Activated CD4-positive, alpha-beta T cell treated with anti-CD3 and anti-CD28 coated beads, Interleukin-2, amount 50 U/mL, for 24 hours (primary cell): ENCODE measurements at regions not wholly inside any gene's neighbourhood (a gene's known extent, or its start where the extent isn't known, plus 50 kb on each side); places are given as distances from the start of the nearest gene placed in this dataset.
"Not testable (repeated sequence)": the region's sequence is repeated elsewhere in the genome, so short reads cannot be mapped to it uniquely, and the experiment has no call there.

Experiments
- DNase-seq, 2 donors: peaks; one replicate each; pipeline ENCODE4 v3.0.0-alpha.2; 2020; ENCODE audit warnings: low read depth in 1 of 2, low spot score in 1 of 2

GRCh38 chr5:164475339-164475977, 970.0 kb downstream of the MAT2B start:
- DNase-seq: no peak

GRCh38 chr5:164481270-164481669, 975.9 kb downstream of the MAT2B start:
- DNase-seq: no peak

DNA sequence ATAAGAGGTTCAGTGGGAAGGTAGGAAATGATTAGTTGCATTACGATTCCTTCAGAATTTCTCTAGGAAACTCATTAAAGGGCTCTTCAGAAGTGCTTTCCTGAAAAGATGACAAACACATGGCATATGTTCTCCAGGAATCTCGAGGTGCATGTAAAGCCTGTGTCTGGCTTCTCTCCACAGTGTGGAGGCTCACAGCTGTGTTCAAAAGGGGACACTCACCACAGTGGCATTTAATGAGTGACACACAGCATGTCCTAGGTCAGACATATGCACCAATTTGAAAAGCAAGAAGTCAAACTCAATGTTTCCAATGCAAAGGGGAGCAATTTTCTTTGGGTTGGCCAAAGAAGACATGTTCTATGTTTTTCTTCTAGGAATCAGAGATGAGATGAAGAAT, 976.9 kb downstream of the MAT2B start:
- no peak for DNase-seq

DNA sequence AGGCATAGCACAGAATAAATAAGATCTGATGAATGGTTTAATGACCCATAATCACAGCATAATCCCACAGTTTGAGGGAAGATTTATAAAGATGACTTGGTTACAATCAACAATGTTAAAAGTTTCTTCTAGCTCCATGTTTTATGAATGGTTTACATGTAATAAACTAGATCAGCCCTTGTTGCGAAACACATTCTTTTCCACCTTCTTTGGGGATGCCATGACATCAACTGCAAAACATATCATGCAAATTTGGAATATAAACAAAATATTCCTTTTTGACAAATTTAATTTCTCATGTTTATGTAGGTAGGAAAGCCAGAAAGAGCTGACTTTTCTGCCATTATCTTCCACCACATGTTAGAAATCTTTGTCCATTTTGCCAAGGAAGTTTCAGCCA, 979.5 kb downstream of the MAT2B start:
- DNase-seq: no peak

GRCh38 chr5:164487939-164488338, 982.5 kb downstream of the MAT2B start:
- no peak for DNase-seq

DNA sequence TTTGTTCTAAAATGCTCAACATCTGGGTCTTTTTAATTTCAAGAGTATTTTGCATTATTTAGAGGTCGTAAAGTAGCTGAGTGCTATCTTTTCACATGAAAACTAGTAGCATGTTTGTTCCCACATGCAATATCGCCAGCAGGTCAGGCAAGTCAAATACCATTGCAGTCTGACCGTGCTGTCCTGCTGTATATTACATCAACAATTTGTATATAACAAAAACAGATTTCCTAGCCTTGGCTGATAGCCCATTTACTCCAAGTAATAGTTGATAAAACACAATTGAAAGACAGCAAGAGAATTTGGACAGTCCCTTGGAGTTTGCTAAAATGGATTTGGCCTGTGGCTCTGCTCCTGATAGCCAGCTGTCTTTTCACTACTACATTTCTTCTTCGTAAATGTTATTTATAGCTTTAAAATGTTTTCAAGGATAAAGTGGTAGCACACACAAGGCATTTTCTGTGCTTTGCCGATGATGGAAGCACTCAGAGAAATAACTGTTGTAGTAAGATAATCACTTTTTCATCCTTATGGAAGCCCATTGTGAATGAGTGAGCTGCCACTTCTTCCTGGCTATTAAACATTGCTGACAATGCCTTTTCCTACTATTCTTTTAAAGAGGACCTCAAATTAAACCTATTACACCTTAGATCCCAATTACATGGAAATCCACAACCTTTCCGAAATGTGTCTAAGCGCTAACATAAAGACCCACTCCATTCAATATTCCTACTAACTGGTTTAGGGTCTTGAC, 992.1 kb downstream of the MAT2B start:
- DNase-seq: no peak

- no peak for DNase-seq
Measured at GRCh38 chr5:164498438-164498837, 993.0 kb downstream of the MAT2B start.

GRCh38 chr5:164500856-164501255, 995.4 kb downstream of the MAT2B start:
- no peak for DNase-seq

- DNase-seq: no peak
Measured at GRCh38 chr5:164501344-164501743, 995.9 kb downstream of the MAT2B start.

- DNase-seq: no peak
Measured at GRCh38 chr5:164504141-164504772, 998.8 kb downstream of the MAT2B start.

DNA sequence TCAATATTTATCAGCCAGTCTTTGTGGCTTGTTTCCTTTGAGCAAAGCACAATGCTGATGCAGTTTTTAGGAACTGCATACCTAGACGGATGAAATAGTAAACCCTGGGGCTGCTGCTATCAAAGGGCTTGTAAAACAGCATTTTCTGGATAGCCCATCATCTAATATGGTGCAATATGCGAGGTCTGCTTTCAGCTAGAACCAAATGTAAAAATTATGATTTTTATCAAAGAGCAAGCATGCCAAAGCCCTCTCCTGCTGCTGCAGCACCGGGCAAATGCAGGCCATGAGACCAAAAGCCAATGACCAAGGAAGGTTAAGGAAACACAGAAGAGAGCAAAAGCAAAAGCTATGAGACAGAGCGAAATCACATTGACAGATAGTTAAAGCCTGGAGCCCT, 1000.4 kb downstream of the MAT2B start:
- no peak for DNase-seq

GRCh38 chr5:164518067-164518740, 1012.8 kb downstream of the MAT2B start:
- no peak for DNase-seq

GRCh38 chr5:164518741-164519080, 1013.3 kb downstream of the MAT2B start:
- DNase-seq: no peak

- no peak for DNase-seq
Measured at GRCh38 chr5:164532235-164532900, 1026.9 kb downstream of the MAT2B start.

- not testable (repeated sequence) for DNase-seq
Measured at GRCh38 chr5:164533426-164533825, 1028.0 kb downstream of the MAT2B start.

- no peak for DNase-seq
Measured at GRCh38 chr5:164540174-164540573, 1034.8 kb downstream of the MAT2B start.

DNA sequence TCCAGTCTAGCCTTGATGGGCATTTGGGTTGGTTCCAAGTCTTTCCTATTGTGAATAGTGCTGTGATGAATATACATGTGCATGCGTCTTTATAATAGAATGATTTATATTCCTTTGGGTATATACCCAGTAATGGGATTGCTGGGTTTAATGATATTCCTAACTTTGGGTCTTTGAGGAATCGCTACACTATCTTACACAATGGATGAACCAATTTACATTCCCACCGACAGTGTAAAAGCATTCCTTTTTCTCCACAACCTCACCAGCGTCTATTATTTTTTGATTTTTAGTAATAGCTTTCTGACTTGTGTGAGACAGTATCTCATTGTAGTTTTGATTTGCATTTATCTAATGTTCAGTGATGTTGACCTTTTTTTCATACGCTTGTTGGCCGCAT, 1040.1 kb downstream of the MAT2B start:
- no peak for DNase-seq

DNA sequence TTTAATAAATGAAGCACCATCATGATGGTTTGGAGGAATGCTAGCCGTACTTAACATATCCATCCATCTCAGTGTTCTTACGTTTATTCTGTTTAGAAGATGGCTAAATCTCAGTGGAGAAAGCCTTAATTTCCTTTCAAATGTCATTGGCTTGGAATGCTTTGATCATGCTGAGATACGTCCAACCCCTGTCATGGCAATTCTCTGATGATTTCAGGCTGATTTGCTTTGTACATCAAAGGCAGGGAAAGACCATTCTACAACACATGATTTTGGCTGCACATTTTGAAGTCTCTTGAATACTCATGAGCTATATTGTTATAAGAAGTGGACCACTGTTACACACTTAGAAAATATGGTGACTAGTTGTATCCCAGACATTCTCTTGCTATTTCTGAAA, 1048.4 kb downstream of the MAT2B start:
- DNase-seq: no peak

DNA sequence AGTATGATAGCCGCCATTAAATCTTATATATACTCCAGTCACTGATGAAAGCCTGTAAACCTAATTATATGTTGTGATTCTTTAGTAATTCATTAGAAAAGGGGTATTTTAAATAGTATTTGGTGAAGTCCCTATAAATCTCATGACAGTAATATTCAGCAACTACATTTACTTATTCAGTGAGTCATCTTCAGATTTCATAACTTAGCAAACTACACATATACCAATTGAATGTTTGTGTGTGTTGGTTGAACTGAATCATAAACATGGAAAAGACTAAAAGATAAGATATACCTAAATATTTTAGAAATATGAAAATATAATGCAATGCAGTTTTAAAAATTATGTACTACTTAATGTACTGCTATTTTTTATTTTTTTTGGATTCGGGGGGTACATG, 1050.4 kb downstream of the MAT2B start:
- DNase-seq: no peak

DNA sequence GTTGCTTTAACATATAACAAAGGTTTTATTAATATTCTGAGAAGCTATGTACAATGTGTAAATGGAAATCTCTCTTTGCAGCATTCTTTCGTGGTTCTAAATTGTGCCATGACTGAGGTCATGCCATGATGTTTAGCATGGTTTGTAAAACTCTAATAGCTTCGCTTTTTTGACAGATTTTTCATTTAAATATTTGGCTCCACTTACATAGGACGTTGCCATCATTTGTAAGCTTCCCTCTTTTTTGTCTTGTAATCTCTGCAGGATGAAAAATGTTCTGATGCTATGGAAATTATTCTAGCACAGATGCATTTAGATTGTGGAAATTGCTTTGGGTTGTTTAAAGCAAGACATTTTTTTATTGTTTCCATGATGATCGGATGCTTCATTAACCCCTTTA, 1054.8 kb downstream of the MAT2B start:
- DNase-seq: no peak
